ENCODE measurements at regions not wholly inside any gene's neighbourhood (a gene's known extent, or its start where the extent isn't known, plus 50 kb on each side); places are given as distances from the start of the nearest gene placed in this dataset.

DNA sequence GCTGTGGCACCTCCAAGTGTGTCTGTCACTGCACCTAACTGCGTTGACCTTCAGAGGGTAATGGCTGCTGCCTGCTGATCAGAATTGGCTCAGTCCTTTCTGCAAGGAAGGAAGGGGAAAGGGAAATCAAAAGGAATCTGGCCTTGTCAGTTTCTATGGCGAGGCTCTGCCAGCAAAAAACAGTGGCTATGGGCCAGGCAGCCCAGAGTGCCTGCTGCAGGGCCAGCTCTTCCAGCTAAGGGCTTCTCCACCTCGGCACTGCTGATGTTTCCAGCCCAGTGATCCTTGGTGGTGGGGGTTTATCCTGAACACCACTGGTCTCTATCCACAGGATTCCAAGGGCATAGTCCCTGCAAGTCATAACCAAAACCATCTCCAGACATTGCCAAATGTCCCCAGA, 184.3 kb downstream of the TJP1 start:
- no peak overlapping the region for H2BK5ac ChIP-seq (ENCODE audit: low read depth, low read length, poor library complexity)
- H3K27me3 ChIP-seq (ENCODE audit: insufficient read depth, low read length), result no peaks in the 10 kb centered on the region
- H3K27ac ChIP-seq (ENCODE audit: low read depth, low read length), result no peak overlapping the region
- H2BK120ac ChIP-seq (ENCODE audit: insufficient read depth, low read length, poor library complexity), result no peak overlapping the region
- H4K12ac ChIP-seq (ENCODE audit: low read depth, low read length), result no peak overlapping the region
- H4K91ac ChIP-seq (ENCODE audit: low read depth, low read length), result no peak overlapping the region
- no peak overlapping the region for H3K9ac ChIP-seq (ENCODE audit: low read length)
- H3K4me1 ChIP-seq (ENCODE audit: control insufficient read depth in 1 of 2, insufficient read depth in 2 of 2, low read length in 2 of 2), result no peaks in the 10 kb centered on the region
- H3K23ac ChIP-seq (ENCODE audit: low read length), result no peak overlapping the region
- H4K8ac ChIP-seq (ENCODE audit: low read depth, low read length), result no peak overlapping the region
- no peak overlapping the region for H3K18ac ChIP-seq (ENCODE audit: low read length)
- H2BK12ac ChIP-seq (ENCODE audit: low read length), result no peak overlapping the region
- H3K79me1 ChIP-seq (ENCODE audit: low read length), result no peaks in the 10 kb centered on the region
- H3K4me2 ChIP-seq (ENCODE audit: low read length), result no peak overlapping the region
- H3K14ac ChIP-seq (ENCODE audit: low read length), result no peak overlapping the region
- WGBS (ENCODE audit: extremely low coverage, insufficient coverage, insufficient read length), result no CpG with 5 or more reads among the region's 3 CpGs
- H2AK5ac ChIP-seq (ENCODE audit: low read length), result no peak overlapping the region
- H2AFZ ChIP-seq (ENCODE audit: insufficient read depth, low read length, poor library complexity), result no peak overlapping the region
- no peak for DNase-seq
- peaks cover 3% of the 10 kb centered on the region for H3K9me3 ChIP-seq (ENCODE audit: insufficient read depth, low read depth, low read length)
- no peak overlapping the region for H3K4ac ChIP-seq (ENCODE audit: low read depth, low read length)
- H3K36me3 ChIP-seq (ENCODE audit: control insufficient read depth in 1 of 2, insufficient read depth in 2 of 2, low read length in 2 of 2), result no peaks in the 10 kb centered on the region
- no peaks in the 10 kb centered on the region for H3K79me2 ChIP-seq (ENCODE audit: control insufficient read depth, insufficient read depth, low read length, poor library complexity)
- H3K4me3 ChIP-seq (ENCODE audit: low read depth, low read length), result no peak overlapping the region

DNA sequence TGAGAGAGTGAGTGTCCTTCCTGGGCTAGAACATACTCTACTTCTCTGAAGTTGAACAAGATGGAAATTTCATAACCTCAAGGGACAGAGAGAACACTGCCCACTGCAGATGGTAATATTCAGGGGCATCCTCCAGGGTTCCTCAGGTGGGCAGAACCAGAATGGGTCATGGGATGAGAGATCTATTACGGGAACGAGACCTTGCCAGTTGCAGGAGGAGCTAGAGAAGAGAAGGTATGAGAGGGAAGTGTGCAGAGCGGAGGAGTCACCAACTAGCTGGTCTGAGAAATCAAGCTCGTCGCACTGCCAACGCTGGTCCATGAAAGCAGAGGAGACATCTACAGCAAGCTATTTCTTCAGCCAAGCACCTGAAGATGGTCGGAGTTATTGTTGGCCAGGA, 184.7 kb downstream of the TJP1 start:
- no peak overlapping the region for H3K4ac ChIP-seq (ENCODE audit: low read depth, low read length)
- no peak overlapping the region for H2BK120ac ChIP-seq (ENCODE audit: insufficient read depth, low read length, poor library complexity)
- H4K91ac ChIP-seq (ENCODE audit: low read depth, low read length), result no peak overlapping the region
- H3K4me2 ChIP-seq (ENCODE audit: low read length), result no peak overlapping the region
- H4K12ac ChIP-seq (ENCODE audit: low read depth, low read length), result no peak overlapping the region
- H3K27ac ChIP-seq (ENCODE audit: low read depth, low read length), result no peak overlapping the region
- WGBS (ENCODE audit: extremely low coverage, insufficient coverage, insufficient read length), result no CpG with 5 or more reads among the region's 7 CpGs
- no peaks in the 10 kb centered on the region for H3K27me3 ChIP-seq (ENCODE audit: insufficient read depth, low read length)
- peaks cover 3% of the 10 kb centered on the region for H3K9me3 ChIP-seq (ENCODE audit: insufficient read depth, low read depth, low read length)
- no peak overlapping the region for H2AFZ ChIP-seq (ENCODE audit: insufficient read depth, low read length, poor library complexity)
- H4K8ac ChIP-seq (ENCODE audit: low read depth, low read length), result no peak overlapping the region
- no peak overlapping the region for H3K9ac ChIP-seq (ENCODE audit: low read length)
- no peak overlapping the region for H2BK5ac ChIP-seq (ENCODE audit: low read depth, low read length, poor library complexity)
- no peak overlapping the region for H3K4me3 ChIP-seq (ENCODE audit: low read depth, low read length)
- H2AK5ac ChIP-seq (ENCODE audit: low read length), result no peak overlapping the region
- H3K79me1 ChIP-seq (ENCODE audit: low read length), result no peaks in the 10 kb centered on the region
- H3K4me1 ChIP-seq (ENCODE audit: control insufficient read depth in 1 of 2, insufficient read depth in 2 of 2, low read length in 2 of 2), result no peaks in the 10 kb centered on the region
- H3K18ac ChIP-seq (ENCODE audit: low read length), result no peak overlapping the region
- no peak overlapping the region for H2BK12ac ChIP-seq (ENCODE audit: low read length)
- no peaks in the 10 kb centered on the region for H3K79me2 ChIP-seq (ENCODE audit: control insufficient read depth, insufficient read depth, low read length, poor library complexity)
- no peaks in the 10 kb centered on the region for H3K36me3 ChIP-seq (ENCODE audit: control insufficient read depth in 1 of 2, insufficient read depth in 2 of 2, low read length in 2 of 2)
- H3K14ac ChIP-seq (ENCODE audit: low read length), result no peak overlapping the region
- DNase-seq, result no peak
- no peak overlapping the region for H3K23ac ChIP-seq (ENCODE audit: low read length)

- Histone ChIP-seq H3K23ac (ENCODE audit: low read length) (no peak overlapping the region), H2BK12ac (ENCODE audit: low read length) (no peak overlapping the region), H3K4me1 (ENCODE audit: control insufficient read depth in 1 of 2, insufficient read depth in 2 of 2, low read length in 2 of 2) (no peaks in the 10 kb centered on the region), H3K4me3 (ENCODE audit: low read depth, low read length) (no peak overlapping the region), H4K91ac (ENCODE audit: low read depth, low read length) (no peak overlapping the region), H3K79me1 (ENCODE audit: low read length) (no peaks in the 10 kb centered on the region), H2BK5ac (ENCODE audit: low read depth, low read length, poor library complexity) (no peak overlapping the region), H3K4me2 (ENCODE audit: low read length) (no peak overlapping the region), H2AFZ (ENCODE audit: insufficient read depth, low read length, poor library complexity) (no peak overlapping the region), H3K36me3 (ENCODE audit: control insufficient read depth in 1 of 2, insufficient read depth in 2 of 2, low read length in 2 of 2) (no peaks in the 10 kb centered on the region), H4K12ac (ENCODE audit: low read depth, low read length) (no peak overlapping the region), H3K79me2 (ENCODE audit: control insufficient read depth, insufficient read depth, low read length, poor library complexity) (no peaks in the 10 kb centered on the region), H3K27ac (ENCODE audit: low read depth, low read length) (no peak overlapping the region), H3K14ac (ENCODE audit: low read length) (no peak overlapping the region), H2BK120ac (ENCODE audit: insufficient read depth, low read length, poor library complexity) (no peak overlapping the region), H3K9me3 (ENCODE audit: insufficient read depth, low read depth, low read length) (peaks cover 3% of the 10 kb centered on the region), H2AK5ac (ENCODE audit: low read length) (no peak overlapping the region), H3K18ac (ENCODE audit: low read length) (no peak overlapping the region), H4K8ac (ENCODE audit: low read depth, low read length) (no peak overlapping the region), H3K4ac (ENCODE audit: low read depth, low read length) (no peak overlapping the region), H3K27me3 (ENCODE audit: insufficient read depth, low read length) (no peaks in the 10 kb centered on the region), H3K9ac (ENCODE audit: low read length) (no peak overlapping the region)
- no peak for DNase-seq
Observed at GRCh38 chr15:29636921-29637320, 185.3 kb downstream of the TJP1 start.

GRCh38 chr15:29636140-29636539, 186.1 kb downstream of the TJP1 start:
- no peak for DNase-seq
- H3K18ac ChIP-seq (ENCODE audit: low read length), result no peak overlapping the region
- H4K91ac ChIP-seq (ENCODE audit: low read depth, low read length), result no peak overlapping the region
- no peak overlapping the region for H4K8ac ChIP-seq (ENCODE audit: low read depth, low read length)
- H3K79me2 ChIP-seq (ENCODE audit: control insufficient read depth, insufficient read depth, low read length, poor library complexity), result no peaks in the 10 kb centered on the region
- no peak overlapping the region for H2AK5ac ChIP-seq (ENCODE audit: low read length)
- no peaks in the 10 kb centered on the region for H3K27me3 ChIP-seq (ENCODE audit: insufficient read depth, low read length)
- no peak overlapping the region for H3K27ac ChIP-seq (ENCODE audit: low read depth, low read length)
- no CpG with 5 or more reads among the region's 13 CpGs for WGBS (ENCODE audit: extremely low coverage, insufficient coverage, insufficient read length)
- no peaks in the 10 kb centered on the region for H3K4me1 ChIP-seq (ENCODE audit: control insufficient read depth in 1 of 2, insufficient read depth in 2 of 2, low read length in 2 of 2)
- no peak overlapping the region for H3K4me2 ChIP-seq (ENCODE audit: low read length)
- no peak overlapping the region for H2BK12ac ChIP-seq (ENCODE audit: low read length)
- no peak overlapping the region for H3K23ac ChIP-seq (ENCODE audit: low read length)
- H3K14ac ChIP-seq (ENCODE audit: low read length), result no peak overlapping the region
- no peak overlapping the region for H3K9ac ChIP-seq (ENCODE audit: low read length)
- no peaks in the 10 kb centered on the region for H3K36me3 ChIP-seq (ENCODE audit: control insufficient read depth in 1 of 2, insufficient read depth in 2 of 2, low read length in 2 of 2)
- no peak overlapping the region for H2AFZ ChIP-seq (ENCODE audit: insufficient read depth, low read length, poor library complexity)
- H3K79me1 ChIP-seq (ENCODE audit: low read length), result no peaks in the 10 kb centered on the region
- no peak overlapping the region for H3K4me3 ChIP-seq (ENCODE audit: low read depth, low read length)
- no peak overlapping the region for H4K12ac ChIP-seq (ENCODE audit: low read depth, low read length)
- no peak overlapping the region for H2BK5ac ChIP-seq (ENCODE audit: low read depth, low read length, poor library complexity)
- H3K4ac ChIP-seq (ENCODE audit: low read depth, low read length), result no peak overlapping the region
- H3K9me3 ChIP-seq (ENCODE audit: insufficient read depth, low read depth, low read length), result peaks cover 3% of the 10 kb centered on the region
- no peak overlapping the region for H2BK120ac ChIP-seq (ENCODE audit: insufficient read depth, low read length, poor library complexity)
